MM.1S (cell line): ENCODE measurements at regions not wholly inside any gene's neighbourhood (a gene's known extent, or its start where the extent isn't known, plus 50 kb on each side); places are given as distances from the start of the nearest gene placed in this dataset.

Experiments used
- DNase-seq: peaks from one replicate; pipeline ENCODE4 v3.0.0-alpha.2; 2015
- H2AFZ ChIP-seq: fragments of 300-600 bp; sonication (generic); 2 replicates; pipeline ENCODE4 v1.6.0; 2016; ENCODE audit warnings: antibody characterized with exemption, low read length
- H3F3A ChIP-seq: fragments of 300-600 bp; sonication (generic); 2 replicates; pipeline ENCODE4 v1.6.1; 2016; ENCODE audit warnings: mild to moderate bottlenecking, antibody characterized with exemption, low read length, moderate library complexity, mixed read lengths; ENCODE audit not compliant: insufficient read depth
- H3K27ac ChIP-seq: fragments of 300-600 bp; sonication (generic); 2 replicates; pipeline ENCODE4 v1.5.1; 2016; ENCODE audit warnings: mild to moderate bottlenecking, low read length
- H3K27me3 ChIP-seq: fragments of 300-600 bp; sonication (generic); replicated peaks from 2 replicates; pipeline ENCODE4 v1.6.0; 2016; ENCODE audit warnings: low read length; ENCODE audit not compliant: insufficient read depth
- H3K36me3 ChIP-seq: fragments of 300-600 bp; sonication (generic); replicated peaks from 2 replicates; pipeline ENCODE4 v1.6.1; 2016; ENCODE audit warnings: mild to moderate bottlenecking, low read length, mixed read lengths; ENCODE audit not compliant: insufficient read depth
- H3K4me1 ChIP-seq: fragments of 300-600 bp; sonication (generic); 2 replicates; pipeline ENCODE4 v1.6.1; 2016; ENCODE audit warnings: low read length, mixed read lengths
- H3K4me2 ChIP-seq: fragments of 300-600 bp; sonication (generic); 2 replicates; pipeline ENCODE4 v1.6.0; 2016; ENCODE audit warnings: low read depth, low read length
- H3K4me3 ChIP-seq: fragments of 300-600 bp; sonication (generic); 2 replicates; pipeline ENCODE4 v1.5.1; 2016; ENCODE audit warnings: low read length, mixed read lengths
- H3K79me2 ChIP-seq: fragments of 300-600 bp; sonication (generic); 2 replicates; pipeline ENCODE4 v1.6.1; 2016; ENCODE audit warnings: mixed run types, low read length, mixed read lengths
- H3K9ac ChIP-seq: fragments of 300-600 bp; sonication (generic); 2 replicates; pipeline ENCODE4 v1.6.1; 2016; ENCODE audit warnings: low read length, mixed read lengths
- H3K9me2 ChIP-seq: fragments of 300-600 bp; sonication (generic); replicated peaks from 2 replicates; pipeline ENCODE4 v1.6.1; 2016; ENCODE audit warnings: mild to moderate bottlenecking, low read length, mixed read lengths; ENCODE audit not compliant: insufficient read depth
- H3K9me3 ChIP-seq: fragments of 300-600 bp; sonication (generic); replicated peaks from 2 replicates; pipeline ENCODE4 v1.6.1; 2016; ENCODE audit warnings: mild to moderate bottlenecking, low read length, mixed read lengths; ENCODE audit not compliant: insufficient read depth
- H4K20me1 ChIP-seq: fragments of 300-600 bp; sonication (generic); 2 replicates; pipeline ENCODE4 v1.6.1; 2016; ENCODE audit warnings: mild to moderate bottlenecking, low read length, moderate library complexity, mixed read lengths; ENCODE audit not compliant: insufficient read depth
- CTCF ChIP-seq: fragments of 300-600 bp; sonication (generic); IDR thresholded peaks from 2 replicates; pipeline ENCODE4 v1.5.1; 2016; ENCODE audit warnings: antibody characterized with exemption, low read length, mixed read lengths
- EZH2 ChIP-seq: fragments of 300-600 bp; sonication (generic); optimal IDR thresholded peaks from 2 replicates; pipeline ENCODE3; 2017; ENCODE audit warnings: low read depth, mild to moderate bottlenecking, antibody characterized with exemption, low read length, mixed read lengths
- EZH2phosphoT487 ChIP-seq: fragments of 300-600 bp; sonication (generic); IDR thresholded peaks from 2 replicates; pipeline ENCODE4 v1.6.1; 2018; ENCODE audit warnings: antibody characterized with exemption, low read length

DNA sequence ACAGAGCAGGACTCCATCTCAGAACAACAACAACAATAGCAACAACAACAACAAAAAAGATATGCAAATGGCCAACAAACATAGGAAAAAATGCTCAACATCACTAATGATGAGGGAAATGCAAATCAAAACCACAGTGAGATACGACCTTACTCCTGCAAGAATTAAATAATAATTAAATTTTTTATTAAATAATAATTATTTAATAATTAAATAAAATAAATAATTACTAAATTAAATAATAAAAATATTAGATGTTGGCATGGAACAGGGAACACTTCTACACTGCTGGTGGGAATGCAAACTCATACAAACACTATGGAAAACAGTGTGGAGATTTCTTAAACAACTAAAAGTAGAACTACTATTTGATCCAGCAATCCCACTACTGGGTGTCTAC lies 1022.3 kb upstream of the B3GALT2 start:
- no peaks in the 10 kb centered on the region for H4K20me1 ChIP-seq
- no peaks in the 10 kb centered on the region for H3K9me2 ChIP-seq
- H3K9ac ChIP-seq, result no peak overlapping the region
- H2AFZ ChIP-seq, result no peak overlapping the region
- H3K4me2 ChIP-seq, result no peak overlapping the region
- H3K36me3 ChIP-seq, result no peaks in the 10 kb centered on the region
- H3K4me3 ChIP-seq, result no peak overlapping the region
- no peaks in the 10 kb centered on the region for H3K4me1 ChIP-seq
- H3K79me2 ChIP-seq, result no peaks in the 10 kb centered on the region
- no peak overlapping the region for H3K27ac ChIP-seq
- TF ChIP-seq EZH2phosphoT487 (no peak), CTCF (no peak), EZH2 (no peak)
- DNase-seq, result no peak
- H3F3A ChIP-seq, result no peaks in the 10 kb centered on the region
- no peaks in the 10 kb centered on the region for H3K27me3 ChIP-seq
- H3K9me3 ChIP-seq, result no peaks in the 10 kb centered on the region

DNA sequence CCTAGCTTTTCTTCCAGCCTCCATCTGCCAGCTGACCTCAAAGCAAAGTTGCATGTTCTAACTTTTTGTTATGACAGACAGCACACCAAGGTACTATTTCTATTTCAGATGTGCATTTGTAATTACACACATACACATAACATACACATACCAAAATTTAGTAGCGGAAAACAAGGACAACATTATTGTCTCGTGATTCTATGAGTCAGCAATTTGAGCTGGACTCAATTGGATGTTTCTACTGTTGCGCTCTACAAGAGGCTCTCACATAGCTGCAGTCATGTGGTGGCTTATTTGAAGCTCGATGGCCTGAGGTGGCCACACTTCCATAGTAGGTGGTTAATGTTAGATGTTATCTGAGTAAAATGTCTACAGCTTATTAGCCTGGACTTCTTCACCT lies 1010.1 kb upstream of the B3GALT2 start:
- no peaks in the 10 kb centered on the region for H3K79me2 ChIP-seq
- H3K4me3 ChIP-seq, result no peak overlapping the region
- H3K9me3 ChIP-seq, result no peaks in the 10 kb centered on the region
- no peak for TF ChIP-seq CTCF
- no peak for TF ChIP-seq EZH2phosphoT487
- no peak for TF ChIP-seq EZH2
- no peaks in the 10 kb centered on the region for H3K4me1 ChIP-seq
- H3K9me2 ChIP-seq, result no peaks in the 10 kb centered on the region
- H3K36me3 ChIP-seq, result no peaks in the 10 kb centered on the region
- H3K9ac ChIP-seq, result no peak overlapping the region
- H3K4me2 ChIP-seq, result no peak overlapping the region
- H4K20me1 ChIP-seq, result no peaks in the 10 kb centered on the region
- H3K27ac ChIP-seq, result no peak overlapping the region
- no peaks in the 10 kb centered on the region for H3K27me3 ChIP-seq
- H3F3A ChIP-seq, result no peaks in the 10 kb centered on the region
- DNase-seq, result no peak
- H2AFZ ChIP-seq, result no peak overlapping the region

- Histone ChIP-seq H3K4me3 (no peak overlapping the region), H3K79me2 (no peaks in the 10 kb centered on the region), H3K36me3 (no peaks in the 10 kb centered on the region), H2AFZ (no peak overlapping the region), H3K9me3 (no peaks in the 10 kb centered on the region), H3K27ac (no peak overlapping the region), H3K9ac (no peak overlapping the region), H3F3A (no peaks in the 10 kb centered on the region), H3K4me1 (no peaks in the 10 kb centered on the region), H3K27me3 (no peaks in the 10 kb centered on the region), H3K9me2 (no peaks in the 10 kb centered on the region), H4K20me1 (no peaks in the 10 kb centered on the region), H3K4me2 (no peak overlapping the region)
- DNase-seq, result no peak
- TF ChIP-seq CTCF, result no peak
- TF ChIP-seq EZH2, result no peak
- no peak for TF ChIP-seq EZH2phosphoT487
These were observed 1008.3 kb upstream of the B3GALT2 start for GRCh38 chr1:194194724-194195123.
